ENCODE measurements at regions not wholly inside any gene's neighbourhood (a gene's known extent, or its start where the extent isn't known, plus 50 kb on each side); places are given as distances from the start of the nearest gene placed in this dataset.

GRCh38 chr2:235411905-235412485, 81.8 kb upstream of the AGAP1 start:
- no peak overlapping the region for H3K4me3 ChIP-seq (ENCODE audit: low read depth, low read length)
- no peak for DNase-seq (ENCODE audit: low read depth, low spot score)
- TF ChIP-seq, protein P1, sequence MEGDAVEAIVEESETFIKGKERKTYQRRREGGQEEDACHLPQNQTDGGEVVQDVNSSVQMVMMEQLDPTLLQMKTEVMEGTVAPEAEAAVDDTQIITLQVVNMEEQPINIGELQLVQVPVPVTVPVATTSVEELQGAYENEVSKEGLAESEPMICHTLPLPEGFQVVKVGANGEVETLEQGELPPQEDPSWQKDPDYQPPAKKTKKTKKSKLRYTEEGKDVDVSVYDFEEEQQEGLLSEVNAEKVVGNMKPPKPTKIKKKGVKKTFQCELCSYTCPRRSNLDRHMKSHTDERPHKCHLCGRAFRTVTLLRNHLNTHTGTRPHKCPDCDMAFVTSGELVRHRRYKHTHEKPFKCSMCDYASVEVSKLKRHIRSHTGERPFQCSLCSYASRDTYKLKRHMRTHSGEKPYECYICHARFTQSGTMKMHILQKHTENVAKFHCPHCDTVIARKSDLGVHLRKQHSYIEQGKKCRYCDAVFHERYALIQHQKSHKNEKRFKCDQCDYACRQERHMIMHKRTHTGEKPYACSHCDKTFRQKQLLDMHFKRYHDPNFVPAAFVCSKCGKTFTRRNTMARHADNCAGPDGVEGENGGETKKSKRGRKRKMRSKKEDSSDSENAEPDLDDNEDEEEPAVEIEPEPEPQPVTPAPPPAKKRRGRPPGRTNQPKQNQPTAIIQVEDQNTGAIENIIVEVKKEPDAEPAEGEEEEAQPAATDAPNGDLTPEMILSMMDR (IDR thresholded peaks at IDR 0.05; ENCODE audit: low read depth, low read length), result no peak
- in situ Hi-C loops (cut with HindIII; ENCODE audit: low sequenced_read_pairs), result no loop called here

DNA sequence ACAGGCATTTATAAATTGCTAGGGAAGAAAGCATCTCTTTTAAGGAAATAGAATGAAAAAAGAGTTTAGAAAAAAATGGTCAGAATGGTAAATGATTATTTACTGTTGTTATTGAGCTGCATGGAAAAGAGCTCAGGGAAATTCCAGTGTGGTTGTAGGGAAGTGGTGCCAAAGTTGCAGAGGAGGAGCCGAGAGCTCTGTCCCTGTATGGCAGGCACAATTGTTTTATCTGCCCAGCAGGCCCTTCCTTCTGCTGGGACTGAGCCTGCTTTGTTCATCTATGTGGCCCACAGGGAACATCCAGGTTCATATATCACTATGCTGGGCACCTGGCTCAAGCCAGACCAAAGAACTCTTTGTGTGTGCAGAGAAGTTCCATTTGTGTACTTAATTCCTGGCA, 80.8 kb upstream of the AGAP1 start:
- TF ChIP-seq, protein P1 (IDR thresholded peaks at IDR 0.05; ENCODE audit: low read depth, low read length), result no peak
- in situ Hi-C loops (cut with HindIII; ENCODE audit: low sequenced_read_pairs), result no loop called here
- DNase-seq (ENCODE audit: low read depth, low spot score), result no peak
- no peak overlapping the region for H3K4me3 ChIP-seq (ENCODE audit: low read depth, low read length)

DNA sequence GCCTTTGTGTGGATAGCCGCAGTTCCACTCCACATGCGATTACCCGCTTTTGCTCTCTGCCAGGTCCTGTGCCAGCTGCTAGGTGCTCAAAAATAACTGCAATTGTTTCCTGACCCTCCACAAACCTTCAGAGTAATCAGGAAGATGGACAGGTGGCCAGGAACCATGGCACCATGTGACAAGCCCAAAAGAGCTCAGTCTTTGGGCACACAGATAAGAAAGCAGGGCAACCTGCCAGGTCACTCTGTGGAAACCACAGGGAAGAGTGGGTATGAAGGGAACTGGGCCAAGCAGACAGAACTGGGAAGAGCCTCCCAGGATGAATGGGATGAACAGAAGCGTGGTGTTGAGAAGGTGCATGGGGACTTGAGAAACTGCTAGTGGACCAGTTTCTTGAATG, 79.4 kb upstream of the AGAP1 start:
- H3K4me3 ChIP-seq (ENCODE audit: low read depth, low read length), result no peak overlapping the region
- in situ Hi-C loops (cut with HindIII; ENCODE audit: low sequenced_read_pairs), result no loop called here
- no peak for DNase-seq (ENCODE audit: low read depth, low spot score)
- TF ChIP-seq, protein P1 (IDR thresholded peaks at IDR 0.05; ENCODE audit: low read depth, low read length), result no peak

- in situ Hi-C loops (cut with HindIII; ENCODE audit: low sequenced_read_pairs), result no loop called here
- H3K4me3 ChIP-seq (ENCODE audit: low read depth, low read length), result no peak overlapping the region
- TF ChIP-seq, protein P1 (IDR thresholded peaks at IDR 0.05; ENCODE audit: low read depth, low read length), result no peak
- DNase-seq (ENCODE audit: low read depth, low spot score), result peak; percentile 52
These were observed 76.9 kb upstream of the AGAP1 start for GRCh38 chr2:235416858-235417499.

- DNase-seq (ENCODE audit: low read depth, low spot score), result no peak
- TF ChIP-seq, protein P1 (IDR thresholded peaks at IDR 0.05; ENCODE audit: low read depth, low read length), result no peak
- in situ Hi-C loops (cut with HindIII; ENCODE audit: low sequenced_read_pairs), result no loop called here
- no peak overlapping the region for H3K4me3 ChIP-seq (ENCODE audit: low read depth, low read length)
These were observed 74.9 kb upstream of the AGAP1 start for GRCh38 chr2:235418918-235419317.

- no peak for DNase-seq (ENCODE audit: low read depth, low spot score)
- no peak overlapping the region for H3K4me3 ChIP-seq (ENCODE audit: low read depth, low read length)
- TF ChIP-seq, protein P1 (IDR thresholded peaks at IDR 0.05; ENCODE audit: low read depth, low read length), result no peak
- in situ Hi-C loops (cut with HindIII; ENCODE audit: low sequenced_read_pairs), result no loop called here
These were observed 73.8 kb upstream of the AGAP1 start for GRCh38 chr2:235419996-235420395.
